Transverse colon (tissue), 4 donors: ENCODE measurements at regions not wholly inside any gene's neighbourhood (a gene's known extent, or its start where the extent isn't known, plus 50 kb on each side); places are given as distances from the start of the nearest gene placed in this dataset.

ENCODE experiments used
- CTCF ChIP-seq, 5 experiments: fragments of 200-600 bp in 3 of 5; fragments of 450-650 bp in 2 of 5; sonication (generic) in 3 of 5; IDR thresholded peaks; 1 replicate in 2 of 5; 2 replicates in 3 of 5; pipeline ENCODE4 v1.5.1; 2016 to 2017; ENCODE audit warnings: antibody characterized with exemption in 5 of 5, inconsistent platforms in 3 of 5, mild to moderate bottlenecking in 2 of 5, moderate library complexity in 1 of 5
- EP300 ChIP-seq: sonication (generic); formaldehyde crosslinking; IDR thresholded peaks from one replicate; pipeline ENCODE4 v1.6.1; 2017; ENCODE audit warnings: antibody characterized with exemption, low read depth
- POLR2A ChIP-seq: fragments of 450-650 bp; IDR thresholded peaks from one replicate; pipeline ENCODE4 v1.6.1; 2016; ENCODE audit warnings: antibody characterized with exemption, mild to moderate bottlenecking, moderate library complexity
- POLR2AphosphoS5 ChIP-seq, 3 donors: sonication (generic); formaldehyde crosslinking; IDR thresholded peaks; one replicate each; pipeline ENCODE4 v1.6.1; 2016; ENCODE audit warnings: antibody characterized with exemption in 3 of 3

- TF ChIP-seq POLR2AphosphoS5 (IDR thresholded peaks at IDR 0.05): no peak
- TF ChIP-seq CTCF (IDR thresholded peaks at IDR 0.05): no peak
- no peak for TF ChIP-seq POLR2A
- TF ChIP-seq EP300: no peak
Measured at GRCh38 chr12:130263996-130264395, 73.7 kb upstream of the PIWIL1 start.
